ENCODE measurements at regions not wholly inside any gene's neighbourhood (a gene's known extent, or its start where the extent isn't known, plus 50 kb on each side); places are given as distances from the start of the nearest gene placed in this dataset.

DNA sequence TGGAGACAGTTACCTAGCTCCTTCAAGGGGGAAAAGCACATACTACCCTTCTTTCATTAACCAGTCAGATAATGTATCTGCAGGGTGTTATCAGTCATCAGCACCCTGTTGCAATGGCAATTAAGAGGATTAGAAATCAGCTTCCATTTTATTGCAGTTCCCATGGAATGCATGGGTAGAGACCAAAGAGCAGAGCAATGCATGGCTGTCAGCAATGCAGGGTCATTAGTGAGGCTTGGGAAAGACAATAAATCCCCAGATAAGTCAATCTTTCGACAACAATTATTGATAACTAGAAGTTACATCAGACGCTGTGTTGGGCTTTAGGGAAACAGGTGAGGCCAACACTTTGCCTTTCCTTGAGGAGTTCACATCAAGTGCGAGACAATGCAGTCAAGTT lies 150.9 kb downstream of the MAFB start:
- TF ChIP-seq, protein P1, sequence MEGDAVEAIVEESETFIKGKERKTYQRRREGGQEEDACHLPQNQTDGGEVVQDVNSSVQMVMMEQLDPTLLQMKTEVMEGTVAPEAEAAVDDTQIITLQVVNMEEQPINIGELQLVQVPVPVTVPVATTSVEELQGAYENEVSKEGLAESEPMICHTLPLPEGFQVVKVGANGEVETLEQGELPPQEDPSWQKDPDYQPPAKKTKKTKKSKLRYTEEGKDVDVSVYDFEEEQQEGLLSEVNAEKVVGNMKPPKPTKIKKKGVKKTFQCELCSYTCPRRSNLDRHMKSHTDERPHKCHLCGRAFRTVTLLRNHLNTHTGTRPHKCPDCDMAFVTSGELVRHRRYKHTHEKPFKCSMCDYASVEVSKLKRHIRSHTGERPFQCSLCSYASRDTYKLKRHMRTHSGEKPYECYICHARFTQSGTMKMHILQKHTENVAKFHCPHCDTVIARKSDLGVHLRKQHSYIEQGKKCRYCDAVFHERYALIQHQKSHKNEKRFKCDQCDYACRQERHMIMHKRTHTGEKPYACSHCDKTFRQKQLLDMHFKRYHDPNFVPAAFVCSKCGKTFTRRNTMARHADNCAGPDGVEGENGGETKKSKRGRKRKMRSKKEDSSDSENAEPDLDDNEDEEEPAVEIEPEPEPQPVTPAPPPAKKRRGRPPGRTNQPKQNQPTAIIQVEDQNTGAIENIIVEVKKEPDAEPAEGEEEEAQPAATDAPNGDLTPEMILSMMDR (conservative IDR thresholded peaks at IDR 0.05 in 1 of 2, IDR thresholded peaks at IDR 0.05 in 1 of 2; ENCODE audit: extremely low read depth in 1 of 2, insufficient read depth in 1 of 2, low read depth in 1 of 2, low read length in 2 of 2): no peak
- no peak for TF ChIP-seq EZH2 (IDR thresholded peaks at IDR 0.05; ENCODE audit: borderline replicate concordance, low read length)
